HG03097 (cell line): ENCODE measurements at regions not wholly inside any gene's neighbourhood (a gene's known extent, or its start where the extent isn't known, plus 50 kb on each side); places are given as distances from the start of the nearest gene placed in this dataset.

Experiments used
- ATAC-seq: cut with Tn5 transposase; IDR thresholded peaks from one replicate; pipeline ENCODE4 v1.9.1; 2021; ENCODE audit not compliant: unreplicated experiment, low FRiP score

GRCh38 chr2:118791483-118791882, 56.0 kb downstream of the EN1 start:
- no peak for ATAC-seq

- no peak for ATAC-seq
Observed at GRCh38 chr2:118786746-118787145, 60.7 kb downstream of the EN1 start.

- no peak for ATAC-seq
Observed at GRCh38 chr2:118784860-118785259, 62.6 kb downstream of the EN1 start.

- ATAC-seq = no peak
Observed at GRCh38 chr2:118779362-118779761, 68.1 kb downstream of the EN1 start.

GRCh38 chr2:118774458-118775133, 72.9 kb downstream of the EN1 start:
- no peak for ATAC-seq

GRCh38 chr2:118773826-118774225, 73.6 kb downstream of the EN1 start:
- ATAC-seq = no peak

- no peak for ATAC-seq
Observed at GRCh38 chr2:118772487-118773200, 74.8 kb downstream of the EN1 start.

- no peak for ATAC-seq
Observed at GRCh38 chr2:118769707-118770400, 77.6 kb downstream of the EN1 start.

- no peak for ATAC-seq
Observed at GRCh38 chr2:118766871-118767270, 80.6 kb downstream of the EN1 start.

GRCh38 chr2:118764855-118765254, 82.6 kb downstream of the EN1 start:
- ATAC-seq = no peak

- ATAC-seq = no peak
Observed at GRCh38 chr2:118763797-118764196, 83.7 kb downstream of the EN1 start.

- ATAC-seq = no peak
Observed at GRCh38 chr2:118762290-118762689, 85.2 kb downstream of the EN1 start.

- ATAC-seq = no peak
Observed at GRCh38 chr2:118761771-118762170, 85.7 kb downstream of the EN1 start.

- ATAC-seq = no peak
Observed at GRCh38 chr2:118755901-118756300, 91.5 kb downstream of the EN1 start.

GRCh38 chr2:118755384-118755783, 92.1 kb downstream of the EN1 start:
- no peak for ATAC-seq

GRCh38 chr2:118752762-118753429, 94.6 kb downstream of the EN1 start:
- ATAC-seq = no peak

- no peak for ATAC-seq
Observed at GRCh38 chr2:118750959-118751565, 96.4 kb downstream of the EN1 start.

- ATAC-seq = no peak
Observed at GRCh38 chr2:118748245-118748885, 99.1 kb downstream of the EN1 start.

GRCh38 chr2:118747637-118748036, 99.8 kb downstream of the EN1 start:
- no peak for ATAC-seq

- no peak for ATAC-seq
Observed at GRCh38 chr2:118747066-118747465, 100.4 kb downstream of the EN1 start.
